OCI-LY3 (cell line): ENCODE measurements at regions not wholly inside any gene's neighbourhood (a gene's known extent, or its start where the extent isn't known, plus 50 kb on each side); places are given as distances from the start of the nearest gene placed in this dataset.

Source experiments
- H2AFZ ChIP-seq: fragments of 200-600, 300-600 bp; shearing (Covaris generic); 2 replicates; pipeline ENCODE4 v1.6.0; 2014; ENCODE audit warnings: antibody characterized with exemption, low read depth, low read length
- H3K27ac ChIP-seq: fragments of 200-600, 300-600 bp; sonication (generic); 2 replicates; pipeline ENCODE4 v1.5.1; 2014; ENCODE audit warnings: mild to moderate bottlenecking, low read length, moderate library complexity, mixed read lengths
- H3K27me3 ChIP-seq: fragments of 200-600, 300-600 bp; sonication (generic); 2 replicates; pipeline ENCODE4 v1.6.1; 2014; ENCODE audit warnings: low read depth, low read length, mixed read lengths
- H3K36me3 ChIP-seq: fragments of 200-600, 300-600 bp; sonication (generic); replicated peaks from 2 replicates; pipeline ENCODE3; 2014; ENCODE audit warnings: low read depth, low read length, mixed read lengths
- H3K4me1 ChIP-seq: fragments of 300-600, 200-600 bp; sonication (generic); 2 replicates; pipeline ENCODE4 v1.6.1; 2014; ENCODE audit warnings: low read length, mixed read lengths
- H3K4me2 ChIP-seq: fragments of 200-600, 300-600 bp; sonication (generic); 2 replicates; pipeline ENCODE4 v1.6.1; 2014; ENCODE audit warnings: low read length, mixed read lengths
- H3K4me3 ChIP-seq: fragments of 300-600, 200-600 bp; sonication (generic); 2 replicates; pipeline ENCODE4 v1.5.1; 2014; ENCODE audit warnings: antibody characterized with exemption, mild to moderate bottlenecking, low read length, moderate library complexity
- H3K79me2 ChIP-seq: fragments of 300-600, 200-600 bp; shearing (Covaris generic); 2 replicates; pipeline ENCODE4 v1.6.1; 2014; ENCODE audit warnings: mild to moderate bottlenecking, low read length, mixed read lengths
- H3K9ac ChIP-seq: fragments of 300-600, 200-600 bp; shearing (Covaris generic); 2 replicates; pipeline ENCODE4 v1.6.0; 2014; ENCODE audit warnings: mild to moderate bottlenecking, low read length, moderate library complexity
- H3K9me3 ChIP-seq: fragments of 200-600, 300-600 bp; shearing (Covaris generic); 2 replicates; pipeline ENCODE4 v1.6.1; 2014; ENCODE audit warnings: low read length, mixed read lengths; ENCODE audit not compliant: insufficient read depth
- H4K20me1 ChIP-seq: fragments of 200-600, 300-600 bp; sonication (generic); 2 replicates; pipeline ENCODE4 v1.6.1; 2016; ENCODE audit warnings: low read length, mixed read lengths; ENCODE audit not compliant: insufficient read depth
- EZH2phosphoT487 ChIP-seq: fragments of 200-600 bp; shearing (Covaris generic); IDR thresholded peaks from 2 replicates; pipeline ENCODE4 v1.6.1; 2018; ENCODE audit warnings: antibody characterized with exemption, mixed run types, low read depth
- TF ChIP-seq, protein P1 (sequence below): fragments of 200-600, 300-600 bp; sonication (generic); IDR thresholded peaks from 2 replicates; pipeline ENCODE4 v1.5.1; 2014; ENCODE audit warnings: antibody characterized with exemption, low read length, low read depth

DNA sequence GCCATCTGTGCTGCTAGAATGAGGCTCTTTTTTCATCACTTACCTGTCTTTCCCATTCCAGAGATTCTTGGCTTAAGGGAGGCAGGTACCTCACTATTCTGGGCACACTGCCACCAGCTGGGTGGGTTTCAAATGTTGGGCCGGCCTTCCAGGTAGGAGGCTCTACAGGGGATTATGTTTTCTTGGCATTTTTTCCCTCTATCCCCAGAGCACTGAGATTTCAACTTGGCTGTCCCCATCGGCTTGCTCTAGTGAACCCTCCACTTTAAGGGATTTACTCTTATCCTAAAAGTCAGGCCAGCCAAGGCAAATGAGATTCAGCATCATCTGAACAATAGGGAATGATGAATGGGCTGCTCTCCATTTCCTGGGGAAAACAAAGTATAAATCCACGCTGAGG is 710.1 kb upstream of the CELF2 start:
- H3K9ac ChIP-seq, result no peak overlapping the region
- no peaks in the 10 kb centered on the region for H3K4me1 ChIP-seq
- no peak overlapping the region for H3K4me2 ChIP-seq
- H3K27ac ChIP-seq, result no peak overlapping the region
- TF ChIP-seq, protein P1, sequence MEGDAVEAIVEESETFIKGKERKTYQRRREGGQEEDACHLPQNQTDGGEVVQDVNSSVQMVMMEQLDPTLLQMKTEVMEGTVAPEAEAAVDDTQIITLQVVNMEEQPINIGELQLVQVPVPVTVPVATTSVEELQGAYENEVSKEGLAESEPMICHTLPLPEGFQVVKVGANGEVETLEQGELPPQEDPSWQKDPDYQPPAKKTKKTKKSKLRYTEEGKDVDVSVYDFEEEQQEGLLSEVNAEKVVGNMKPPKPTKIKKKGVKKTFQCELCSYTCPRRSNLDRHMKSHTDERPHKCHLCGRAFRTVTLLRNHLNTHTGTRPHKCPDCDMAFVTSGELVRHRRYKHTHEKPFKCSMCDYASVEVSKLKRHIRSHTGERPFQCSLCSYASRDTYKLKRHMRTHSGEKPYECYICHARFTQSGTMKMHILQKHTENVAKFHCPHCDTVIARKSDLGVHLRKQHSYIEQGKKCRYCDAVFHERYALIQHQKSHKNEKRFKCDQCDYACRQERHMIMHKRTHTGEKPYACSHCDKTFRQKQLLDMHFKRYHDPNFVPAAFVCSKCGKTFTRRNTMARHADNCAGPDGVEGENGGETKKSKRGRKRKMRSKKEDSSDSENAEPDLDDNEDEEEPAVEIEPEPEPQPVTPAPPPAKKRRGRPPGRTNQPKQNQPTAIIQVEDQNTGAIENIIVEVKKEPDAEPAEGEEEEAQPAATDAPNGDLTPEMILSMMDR, result no peak
- no peak for TF ChIP-seq EZH2phosphoT487
- no peaks in the 10 kb centered on the region for H3K36me3 ChIP-seq
- H2AFZ ChIP-seq, result no peak overlapping the region
- no peaks in the 10 kb centered on the region for H3K9me3 ChIP-seq
- no peak overlapping the region for H3K4me3 ChIP-seq
- no peaks in the 10 kb centered on the region for H3K27me3 ChIP-seq
- H3K79me2 ChIP-seq, result no peaks in the 10 kb centered on the region
- H4K20me1 ChIP-seq, result no peaks in the 10 kb centered on the region

DNA sequence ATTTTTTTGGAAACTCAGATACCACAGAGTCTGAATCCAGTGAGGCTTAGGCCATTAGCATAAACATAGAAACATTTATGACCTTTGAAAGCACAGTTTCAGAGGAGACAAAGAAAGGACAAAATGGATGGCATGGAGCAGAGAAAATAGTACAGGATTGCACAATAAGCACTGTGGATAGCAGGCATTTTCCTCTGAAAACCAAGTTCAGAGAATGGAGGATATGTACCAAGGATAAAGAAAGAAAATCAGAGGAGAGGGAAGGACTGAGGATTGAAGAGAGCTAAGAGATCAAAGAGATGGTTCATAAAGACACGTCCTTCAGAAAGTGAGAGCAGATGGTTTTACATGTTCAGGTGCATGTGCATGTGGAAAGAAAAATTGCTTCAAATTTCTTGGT is 707.2 kb upstream of the CELF2 start:
- Histone ChIP-seq H3K36me3 (no peaks in the 10 kb centered on the region), H3K27me3 (no peaks in the 10 kb centered on the region), H3K9ac (no peak overlapping the region), H3K9me3 (no peaks in the 10 kb centered on the region), H3K27ac (no peak overlapping the region), H3K79me2 (no peaks in the 10 kb centered on the region), H2AFZ (no peak overlapping the region), H4K20me1 (no peaks in the 10 kb centered on the region), H3K4me3 (no peak overlapping the region), H3K4me1 (no peaks in the 10 kb centered on the region), H3K4me2 (no peak overlapping the region)
- TF ChIP-seq, protein P1, result no peak
- TF ChIP-seq EZH2phosphoT487, result no peak

DNA sequence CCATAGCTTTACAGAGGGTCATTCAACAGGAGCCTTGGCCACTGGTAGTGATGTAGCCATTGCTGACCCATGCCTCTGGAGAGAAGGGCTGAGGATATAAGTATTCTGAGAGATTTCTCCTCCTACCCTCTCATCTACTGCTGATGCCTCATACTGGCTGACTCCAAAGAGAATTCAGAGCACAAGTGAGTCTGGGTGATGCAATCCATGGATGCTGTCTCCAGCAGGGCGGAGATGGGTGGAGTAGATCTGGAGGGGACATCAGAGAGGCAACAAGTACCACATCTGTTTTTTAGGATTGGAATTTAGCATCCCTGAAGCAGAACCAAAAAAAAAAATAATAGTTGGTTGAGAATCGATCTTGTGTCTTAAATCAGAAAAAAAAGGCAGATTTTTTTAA is 705.7 kb upstream of the CELF2 start:
- no peak for TF ChIP-seq EZH2phosphoT487
- Histone ChIP-seq H3K27ac (no peak overlapping the region), H3K79me2 (no peaks in the 10 kb centered on the region), H3K9me3 (no peaks in the 10 kb centered on the region), H2AFZ (no peak overlapping the region), H3K36me3 (no peaks in the 10 kb centered on the region), H3K4me1 (no peaks in the 10 kb centered on the region), H3K9ac (no peak overlapping the region), H3K4me2 (no peak overlapping the region), H4K20me1 (no peaks in the 10 kb centered on the region), H3K27me3 (no peaks in the 10 kb centered on the region), H3K4me3 (no peak overlapping the region)

DNA sequence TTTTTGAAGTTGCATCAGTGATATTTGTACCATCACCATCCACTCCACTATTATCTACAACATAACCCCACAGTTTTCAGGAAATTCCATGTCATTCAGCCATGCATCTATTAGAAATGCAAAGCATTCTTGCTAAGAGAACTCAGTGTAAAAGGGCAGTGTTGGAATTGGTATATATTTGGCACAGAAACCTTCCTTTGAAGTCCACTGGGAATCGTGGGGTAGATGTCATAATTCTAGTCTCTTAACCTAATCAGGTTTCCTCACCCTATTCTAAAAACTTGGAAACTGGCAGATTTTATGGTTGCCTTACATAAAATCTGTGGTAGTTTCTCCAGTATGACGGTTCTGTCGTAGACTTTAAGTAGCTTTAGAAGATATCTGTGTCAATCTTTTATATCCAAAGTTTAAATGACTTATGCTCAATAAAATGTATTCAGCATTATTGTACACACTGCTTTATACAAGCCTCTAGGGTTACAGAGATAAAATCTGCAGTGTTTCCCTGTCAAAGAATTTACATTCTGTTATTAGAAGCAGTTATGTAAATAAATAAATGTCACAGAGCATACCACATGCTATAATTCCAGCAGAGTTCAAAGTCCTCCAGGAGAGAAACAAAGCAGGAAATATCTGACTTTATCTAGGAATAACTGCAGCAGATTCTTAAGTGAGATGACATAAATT is 704.4 kb upstream of the CELF2 start:
- no peaks in the 10 kb centered on the region for H4K20me1 ChIP-seq
- H3K36me3 ChIP-seq, result no peaks in the 10 kb centered on the region
- no peaks in the 10 kb centered on the region for H3K9me3 ChIP-seq
- no peak for TF ChIP-seq EZH2phosphoT487
- TF ChIP-seq, protein P1, result no peak
- no peak overlapping the region for H3K4me3 ChIP-seq
- no peak overlapping the region for H3K9ac ChIP-seq
- no peak overlapping the region for H2AFZ ChIP-seq
- H3K79me2 ChIP-seq, result no peaks in the 10 kb centered on the region
- H3K4me2 ChIP-seq, result no peak overlapping the region
- no peaks in the 10 kb centered on the region for H3K27me3 ChIP-seq
- H3K4me1 ChIP-seq, result no peaks in the 10 kb centered on the region
- no peak overlapping the region for H3K27ac ChIP-seq
